ENCODE measurements at regions not wholly inside any gene's neighbourhood (a gene's known extent, or its start where the extent isn't known, plus 50 kb on each side); places are given as distances from the start of the nearest gene placed in this dataset.
"Not testable (repeated sequence)": the region's sequence is repeated elsewhere in the genome, so short reads cannot be mapped to it uniquely, and the experiment has no call there.

DNA sequence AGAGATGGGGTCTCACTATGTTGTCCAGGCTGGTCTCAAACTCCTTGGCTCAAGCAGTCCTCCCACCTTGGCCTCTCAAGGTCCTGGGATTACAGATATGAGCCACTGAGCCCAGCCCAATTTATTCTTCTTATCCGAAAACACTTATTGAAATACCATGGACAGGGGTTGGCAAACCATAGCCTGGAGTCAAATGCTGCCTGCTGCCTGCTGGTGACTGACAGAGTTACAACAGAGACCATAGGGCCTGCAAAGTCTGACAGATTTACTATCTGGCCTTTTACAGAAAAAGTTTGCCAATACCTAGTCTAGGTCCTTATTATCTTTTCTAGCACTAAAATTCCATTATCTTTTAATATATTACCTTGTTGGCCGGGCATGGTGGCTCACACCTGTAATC lies 87.1 kb upstream of the ZNF281 start:
- no peak for DNase-seq

GRCh38 chr1:200495901-200496300 lies 86.1 kb upstream of the ZNF281 start:
- DNase-seq: no peak

DNA sequence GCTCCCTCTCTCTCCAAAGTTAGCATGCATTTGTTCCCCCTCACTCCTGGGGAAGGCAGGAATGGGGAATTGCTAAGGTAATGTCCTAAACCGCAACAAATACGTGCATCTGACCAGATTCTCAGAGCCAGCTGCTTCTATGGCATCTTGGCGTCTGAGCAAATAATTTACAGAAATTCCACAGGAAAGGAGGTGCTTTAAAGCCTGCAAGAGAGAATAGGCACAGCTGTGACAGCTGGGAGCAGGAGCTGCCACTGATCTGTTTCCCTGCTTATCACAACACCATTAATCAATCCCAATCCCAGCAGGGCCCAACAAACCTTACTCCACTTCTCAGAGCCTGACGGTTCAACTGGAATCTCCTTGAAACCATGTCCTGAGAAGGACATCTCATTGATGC lies 83.5 kb upstream of the ZNF281 start:
- DNase-seq: peak; percentile 24

GRCh38 chr1:200491103-200491502 lies 81.3 kb upstream of the ZNF281 start:
- DNase-seq: no peak

DNA sequence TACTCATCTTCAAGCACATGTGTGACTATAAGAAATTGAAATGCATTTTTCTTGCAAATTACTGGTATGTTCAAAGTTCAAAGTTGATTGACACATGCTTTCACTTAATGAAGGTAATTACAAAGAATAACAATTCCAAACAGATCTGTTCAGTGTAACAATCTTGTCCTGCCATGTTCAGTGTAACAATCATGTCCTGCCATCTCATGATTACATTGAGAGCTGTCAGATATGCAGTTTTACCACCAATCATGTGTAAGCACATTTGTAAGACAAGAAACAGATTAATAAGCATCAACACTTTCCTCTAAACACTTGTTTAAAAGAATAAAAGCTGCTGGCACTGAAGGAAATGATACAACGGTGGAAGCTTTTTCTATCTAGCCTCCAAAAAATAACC lies 80.3 kb upstream of the ZNF281 start:
- DNase-seq: no peak

DNA sequence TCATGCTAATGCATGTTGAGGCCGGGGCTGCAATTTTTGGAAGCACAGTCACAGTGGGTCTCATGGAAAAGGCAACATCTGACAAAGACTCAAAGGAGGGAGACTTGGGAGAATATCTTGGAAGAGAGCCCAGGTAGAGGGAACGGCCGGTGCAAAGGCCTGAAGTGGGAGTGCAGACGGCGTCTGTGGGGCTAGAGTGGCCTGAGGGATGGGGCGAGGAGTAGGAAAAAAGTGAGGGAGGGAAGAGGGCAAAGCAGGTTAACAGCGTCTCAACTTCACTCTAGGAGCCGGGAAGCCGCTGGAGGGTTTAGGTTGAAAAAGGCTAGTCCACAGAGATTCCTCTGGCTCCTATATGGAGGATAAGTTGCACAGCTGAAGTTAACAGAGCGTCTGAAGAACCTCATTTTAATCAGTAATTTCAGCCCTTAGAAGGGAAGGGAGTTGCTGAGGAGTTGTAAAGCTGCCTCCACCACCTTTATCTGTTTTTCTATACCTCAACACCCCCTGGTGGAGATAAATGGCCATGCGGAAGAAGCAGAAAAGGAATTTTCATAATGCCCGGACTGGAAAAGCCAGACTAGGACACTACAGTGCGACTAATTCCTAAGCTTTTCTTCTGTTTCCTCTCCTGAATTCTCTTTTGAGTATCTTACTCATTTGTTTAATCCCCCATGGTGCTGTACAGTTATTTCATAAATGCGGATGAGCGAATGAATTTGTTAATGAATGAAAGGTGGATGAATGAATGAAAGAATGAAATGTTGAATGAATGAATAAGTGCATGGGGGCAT lies 78.7 kb upstream of the ZNF281 start:
- DNase-seq: peak; percentile 78

DNA sequence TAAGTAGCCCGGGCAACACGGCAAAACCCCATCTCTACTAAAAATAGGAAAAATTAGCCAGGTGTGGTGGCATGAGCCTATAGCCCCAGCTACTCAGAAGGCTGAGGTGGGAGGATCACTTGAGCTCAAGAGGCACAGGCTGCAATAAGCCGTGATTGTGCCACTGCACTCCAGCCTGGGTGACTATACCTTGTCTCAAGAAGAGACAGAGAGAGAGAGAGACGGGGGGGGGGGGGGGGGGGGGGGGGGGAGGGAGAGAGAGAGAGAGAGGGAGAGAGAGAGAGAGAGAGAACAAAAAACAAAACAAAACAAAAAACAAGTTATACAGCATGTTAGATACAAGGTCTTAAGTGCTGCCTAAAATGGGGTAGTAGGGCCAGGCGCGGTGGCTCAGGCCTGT lies 77.8 kb upstream of the ZNF281 start:
- DNase-seq: no peak

GRCh38 chr1:200486634-200487033 lies 76.8 kb upstream of the ZNF281 start:
- DNase-seq: no peak

GRCh38 chr1:200484438-200484946 lies 74.7 kb upstream of the ZNF281 start:
- not testable (repeated sequence) for DNase-seq

DNA sequence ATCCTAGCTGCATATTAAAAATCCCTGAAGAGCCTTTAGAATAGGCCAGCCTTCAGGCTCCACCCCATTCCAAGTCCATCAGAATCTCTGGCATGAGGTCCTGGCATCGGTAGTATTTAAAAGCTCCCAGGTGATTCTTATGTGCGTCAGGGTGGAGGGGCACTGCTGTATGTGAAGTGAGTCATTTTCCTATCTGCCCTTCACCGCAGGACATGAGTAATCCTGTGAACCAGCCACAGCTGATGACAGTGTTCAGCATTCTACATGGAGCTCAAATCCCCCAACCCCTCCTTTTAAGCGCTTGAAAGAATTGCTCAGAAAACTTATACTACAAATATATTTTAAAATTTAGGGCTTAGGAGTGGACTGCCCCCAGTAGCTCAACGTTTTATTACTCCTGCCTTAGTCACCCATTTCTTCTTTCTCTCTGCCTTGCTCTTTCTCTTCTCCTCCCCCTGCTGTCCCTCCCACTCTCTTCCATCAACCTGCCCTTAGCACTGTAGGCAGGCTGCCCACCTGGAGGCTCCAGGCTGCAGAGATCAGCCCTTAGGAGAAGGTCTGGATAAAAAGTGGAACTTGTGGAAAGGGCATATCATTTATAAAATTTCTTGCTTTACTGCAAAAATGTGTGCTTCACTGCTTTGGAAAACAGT lies 73.8 kb upstream of the ZNF281 start:
- no peak for DNase-seq

DNA sequence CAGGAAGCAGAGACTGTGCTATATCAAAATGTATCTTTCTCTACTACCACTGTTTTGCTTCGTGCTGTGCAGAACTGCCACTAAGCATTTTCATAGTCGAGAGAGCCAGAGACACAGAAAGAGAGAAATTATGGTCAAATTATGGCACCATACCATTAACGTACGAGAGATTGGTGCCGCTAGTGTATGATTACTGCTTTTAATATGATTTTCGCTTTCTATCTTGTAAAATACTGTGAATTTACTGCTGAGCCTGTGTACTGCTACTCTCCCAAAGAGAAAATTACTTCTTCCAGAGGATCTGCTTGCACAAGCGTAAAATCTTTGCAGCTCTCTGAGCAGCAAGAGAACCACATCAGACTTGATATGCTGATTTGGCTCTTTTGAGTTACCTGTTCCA lies 71.1 kb upstream of the ZNF281 start:
- DNase-seq: no peak

DNA sequence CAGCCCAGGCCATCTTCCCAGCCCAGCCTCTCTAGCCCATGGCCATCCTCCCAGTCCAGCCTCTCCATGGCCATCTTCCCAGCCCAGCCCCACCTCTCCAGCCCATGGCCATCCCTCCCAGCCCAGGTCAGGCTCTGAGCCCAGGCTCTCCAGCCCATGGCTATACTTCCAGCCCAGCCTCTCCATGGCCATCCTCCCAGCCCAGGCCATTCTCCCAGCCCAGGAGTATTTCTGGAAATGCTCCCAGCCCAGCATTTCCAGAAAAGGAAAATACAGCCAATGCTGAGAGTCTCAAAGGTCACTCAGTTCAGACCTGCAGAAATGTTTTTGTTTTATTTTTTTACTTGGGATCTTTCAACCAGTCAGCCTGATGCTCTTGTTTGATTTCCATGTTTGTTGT lies 70.0 kb upstream of the ZNF281 start:
- DNase-seq: no peak

DNA sequence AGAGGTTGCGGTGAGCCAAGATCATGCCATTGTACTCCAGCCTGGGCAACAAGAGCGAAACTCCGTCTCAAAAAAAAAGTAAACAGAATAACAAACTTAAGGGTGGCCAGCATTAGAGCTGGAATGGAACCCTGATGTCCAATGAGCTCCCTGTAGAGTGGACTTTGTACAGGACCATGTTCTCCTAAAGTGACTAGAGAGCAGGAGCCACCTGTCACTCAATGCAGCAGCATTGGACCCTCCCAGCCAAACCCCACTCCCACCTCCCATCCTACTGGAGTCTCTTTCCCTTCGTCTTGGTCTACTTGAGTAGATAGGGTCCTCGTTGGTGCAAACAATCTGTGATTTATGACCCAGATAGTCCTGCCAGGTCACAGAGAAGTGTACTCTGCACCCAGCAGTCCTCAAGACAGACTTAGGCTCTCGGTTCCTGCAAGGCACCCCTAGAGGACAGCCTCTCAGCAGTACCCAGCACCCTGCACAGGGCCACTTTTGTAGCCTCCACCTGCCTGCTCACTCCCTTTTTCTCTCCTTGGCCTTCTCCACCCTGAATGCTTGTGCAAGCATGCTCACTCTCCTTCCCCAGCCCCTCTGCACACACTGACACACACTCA lies 69.2 kb upstream of the ZNF281 start:
- DNase-seq: no peak

GRCh38 chr1:200478239-200478623 lies 68.4 kb upstream of the ZNF281 start:
- DNase-seq: no peak

GRCh38 chr1:200474633-200475032 lies 64.8 kb upstream of the ZNF281 start:
- DNase-seq: no peak

- peak; percentile 16 for DNase-seq
Observed at GRCh38 chr1:200473698-200474371, 64.0 kb upstream of the ZNF281 start.

DNA sequence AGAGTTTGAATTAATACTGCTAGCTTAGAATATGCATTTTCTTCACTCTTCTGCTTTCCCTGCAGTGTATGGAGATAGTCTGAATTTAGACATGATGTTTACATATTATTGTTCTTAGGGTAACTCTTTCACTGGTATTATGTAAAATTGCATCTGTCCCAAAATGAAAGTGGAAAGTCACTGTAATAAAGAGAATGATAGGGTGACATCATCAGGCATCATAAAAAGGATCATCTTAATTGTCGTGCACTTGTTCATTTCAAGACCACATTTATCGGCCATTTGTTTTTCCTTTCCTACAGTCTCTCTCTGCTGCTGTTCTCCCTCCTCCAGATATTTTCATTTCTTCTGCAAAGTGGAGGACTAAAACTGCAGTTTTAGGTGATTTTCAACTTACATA lies 61.9 kb upstream of the ZNF281 start:
- DNase-seq: no peak

DNA sequence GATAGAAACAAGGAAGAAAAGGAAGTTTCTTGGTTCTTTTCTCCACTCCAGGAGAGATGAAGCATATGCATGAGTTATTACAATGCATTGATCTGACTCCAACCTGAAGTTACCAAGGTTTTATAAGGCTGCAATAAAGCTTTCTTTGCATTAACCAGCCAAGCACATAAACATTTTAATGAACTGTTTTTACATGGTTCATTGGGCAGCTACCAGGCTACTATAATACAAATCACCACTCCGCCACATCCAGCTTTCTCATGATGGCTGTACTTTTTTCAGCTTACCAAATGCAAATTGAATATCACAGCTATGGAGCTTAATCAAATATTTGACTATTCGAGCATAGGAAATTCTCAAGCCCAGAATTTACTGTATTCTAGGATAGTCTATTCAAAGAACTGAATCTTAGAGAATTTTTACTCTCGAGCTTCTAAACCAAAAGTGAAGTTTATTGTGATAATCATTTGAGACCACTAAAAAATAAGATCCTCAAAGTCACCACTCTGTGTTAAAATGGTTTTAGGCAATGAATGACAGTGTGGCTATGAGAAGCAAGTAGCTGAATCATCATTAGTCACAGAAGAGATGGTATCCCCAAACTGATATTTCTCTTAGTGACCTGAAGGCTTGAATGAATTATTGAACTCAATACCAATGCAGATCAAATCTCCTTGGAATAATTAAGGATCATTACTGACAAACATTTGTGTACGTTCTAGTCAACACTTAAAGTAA lies 58.6 kb upstream of the ZNF281 start:
- peak; percentile 24 for DNase-seq

DNA sequence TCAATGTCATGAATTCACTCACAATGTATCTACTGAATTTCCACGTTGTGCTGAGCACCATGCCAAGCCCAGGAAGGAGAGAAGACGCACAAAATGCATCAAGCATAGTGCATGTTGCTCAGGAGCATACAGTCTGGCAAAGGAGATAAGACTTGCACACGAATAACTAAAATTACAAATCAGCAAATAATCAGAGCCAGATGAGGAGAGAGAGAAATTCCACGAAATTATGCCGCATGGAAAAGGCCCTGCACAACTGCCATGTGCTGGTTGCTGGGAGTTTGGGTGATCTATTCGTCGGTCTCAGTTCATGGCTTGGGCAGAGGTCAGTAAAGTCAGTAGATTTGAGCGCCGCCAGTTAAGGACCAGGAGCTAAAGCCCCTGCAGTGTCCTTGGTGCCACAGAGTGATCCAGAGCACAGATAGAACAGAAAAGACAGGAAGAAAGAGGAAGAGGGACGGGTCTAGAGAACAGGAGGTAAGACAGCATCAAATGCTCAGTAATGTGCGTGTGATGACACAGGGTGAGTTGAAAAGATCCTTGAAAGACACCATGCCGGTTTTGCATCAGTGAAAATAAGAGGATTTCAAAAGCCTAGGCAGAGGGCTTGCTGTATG lies 55.1 kb upstream of the ZNF281 start:
- no peak for DNase-seq

Data from retina (tissue), 1 donor.